GM21526 (cell line): ENCODE measurements at regions not wholly inside any gene's neighbourhood (a gene's known extent, or its start where the extent isn't known, plus 50 kb on each side); places are given as distances from the start of the nearest gene placed in this dataset.

ENCODE experiments used
- ATAC-seq: cut with Tn5 transposase; IDR thresholded peaks from one replicate; pipeline ENCODE4 v1.9.1; 2021; ENCODE audit warnings: moderate library complexity; ENCODE audit not compliant: unreplicated experiment, low FRiP score

DNA sequence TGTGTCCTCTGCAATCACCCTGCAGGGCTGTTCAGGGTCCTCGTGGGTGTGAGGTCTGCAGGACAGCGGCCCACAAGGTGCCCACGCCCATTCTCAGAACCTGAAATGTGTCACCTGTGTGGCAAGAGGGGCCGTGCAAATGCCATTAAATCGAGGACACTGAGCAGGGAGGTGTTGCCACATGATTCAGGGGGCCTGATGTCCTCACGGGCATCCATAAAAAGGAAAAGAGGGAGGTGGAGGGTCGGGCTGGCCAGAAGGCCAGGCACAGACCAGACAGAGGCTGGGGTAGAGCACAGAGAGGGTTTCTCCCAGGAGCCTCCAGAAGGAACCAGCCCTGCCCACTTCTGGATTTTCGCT lies 239.6 kb downstream of the ERMARD start:
- no peak for ATAC-seq

GRCh38 chr6:169990095-169991030 lies 238.9 kb downstream of the ERMARD start:
- ATAC-seq = peak; percentile 59

DNA sequence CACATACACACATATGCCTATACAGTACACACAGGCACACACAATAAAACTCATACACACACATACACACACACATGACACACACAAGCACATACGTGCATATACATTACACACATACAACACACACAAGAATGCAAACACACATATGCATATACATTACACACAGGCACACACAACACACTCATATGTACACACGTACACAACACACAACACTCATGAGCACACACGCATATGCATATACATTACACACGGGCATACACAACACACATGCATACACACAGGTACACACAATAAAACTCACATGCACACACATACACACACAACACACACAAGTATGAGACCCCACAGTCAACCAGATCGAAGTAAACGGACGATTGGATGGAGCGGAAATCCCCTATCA lies 238.2 kb downstream of the ERMARD start:
- ATAC-seq = peak; percentile 22

- no peak for ATAC-seq
Measured at GRCh38 chr6:169988769-169989550, 237.5 kb downstream of the ERMARD start.

GRCh38 chr6:169986848-169987498 lies 235.6 kb downstream of the ERMARD start:
- no peak for ATAC-seq

- ATAC-seq = no peak
Measured at GRCh38 chr6:169986171-169986847, 234.9 kb downstream of the ERMARD start.

DNA sequence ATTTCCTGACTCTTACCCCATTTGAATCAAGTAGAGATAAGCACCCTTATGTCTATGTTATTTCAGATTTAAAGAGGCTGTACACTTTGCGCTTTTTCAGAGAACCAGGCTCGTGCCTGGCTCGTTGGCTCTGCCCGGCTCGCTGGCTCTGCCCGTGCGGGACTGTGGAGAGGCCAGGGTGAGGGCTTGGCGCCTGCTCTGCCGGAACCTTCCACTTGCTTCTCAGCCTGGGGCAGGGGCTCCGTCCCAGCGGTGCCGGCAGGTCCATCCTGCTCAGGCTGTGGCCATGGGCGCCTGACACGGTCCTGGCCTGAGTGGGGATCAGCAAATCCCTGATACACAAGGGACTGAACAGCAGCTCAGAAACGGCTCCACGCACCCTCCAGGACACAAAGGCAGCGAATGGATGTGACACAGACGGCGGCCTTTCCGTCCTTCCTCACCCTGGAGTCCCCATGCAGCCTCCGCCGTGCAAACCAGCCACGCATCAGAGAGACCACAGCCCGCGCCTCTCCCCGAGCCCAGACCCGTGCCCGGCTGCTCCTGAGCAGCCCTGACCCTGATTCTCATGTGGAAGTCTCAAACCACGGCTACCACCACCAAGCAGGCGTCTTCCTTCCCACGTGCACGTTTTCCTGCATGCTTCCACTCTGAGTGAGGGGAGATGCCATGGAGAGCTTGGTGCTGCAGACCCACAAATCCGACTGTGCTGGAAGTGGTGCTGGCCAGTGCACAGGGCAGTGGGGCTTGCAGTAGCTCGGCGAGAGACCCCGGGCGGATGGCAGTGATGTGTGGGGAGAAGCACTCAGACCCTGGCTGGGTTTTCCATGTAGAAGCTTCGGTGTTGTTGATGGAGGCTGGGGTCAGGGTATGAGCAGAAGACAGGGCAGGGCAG lies 233.9 kb downstream of the ERMARD start:
- ATAC-seq = no peak

GRCh38 chr6:169984181-169985120 lies 233.0 kb downstream of the ERMARD start:
- ATAC-seq = no peak

- ATAC-seq = no peak
Measured at GRCh38 chr6:169983651-169984050, 232.2 kb downstream of the ERMARD start.

GRCh38 chr6:169982461-169983386 lies 231.3 kb downstream of the ERMARD start:
- no peak for ATAC-seq

DNA sequence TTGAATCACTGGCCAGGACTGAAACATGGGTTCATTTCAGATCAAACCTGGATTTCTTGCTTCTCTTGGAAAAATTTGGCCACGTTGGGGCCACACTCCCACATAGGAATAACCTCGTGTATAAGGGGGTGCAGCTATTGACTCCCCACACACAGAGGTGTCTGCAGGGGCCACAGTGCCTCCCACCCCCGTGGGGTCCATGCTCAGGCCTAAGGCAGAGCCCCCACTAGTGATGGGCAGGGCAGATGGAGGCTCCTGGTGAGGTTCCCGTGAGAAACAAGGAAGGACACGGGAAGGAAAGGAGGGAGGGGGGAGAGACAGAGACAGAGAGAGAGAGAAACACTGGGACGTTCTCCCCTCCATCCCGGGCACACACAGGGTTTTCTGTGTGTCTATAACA lies 230.5 kb downstream of the ERMARD start:
- no peak for ATAC-seq

DNA sequence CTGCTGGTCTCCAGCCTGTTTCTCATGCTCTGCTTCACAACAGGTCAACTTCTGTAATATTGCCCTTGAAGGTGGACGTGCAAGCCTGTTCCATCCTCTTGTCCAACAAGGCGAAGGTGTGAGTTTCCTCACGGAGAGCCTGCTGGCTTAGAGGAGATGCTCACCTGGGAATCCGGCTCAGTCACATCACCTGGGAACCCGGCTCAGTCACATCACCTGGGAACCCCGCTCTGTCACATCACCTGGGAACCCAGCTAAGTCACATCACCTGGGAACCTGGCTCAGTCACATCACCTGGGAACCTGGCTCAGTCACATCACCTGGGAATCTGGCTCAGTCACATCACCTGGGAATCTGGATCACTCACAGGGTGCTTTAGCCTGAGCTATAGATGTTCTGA lies 230.1 kb downstream of the ERMARD start:
- no peak for ATAC-seq

GRCh38 chr6:169980826-169981450 lies 229.5 kb downstream of the ERMARD start:
- ATAC-seq = no peak

DNA sequence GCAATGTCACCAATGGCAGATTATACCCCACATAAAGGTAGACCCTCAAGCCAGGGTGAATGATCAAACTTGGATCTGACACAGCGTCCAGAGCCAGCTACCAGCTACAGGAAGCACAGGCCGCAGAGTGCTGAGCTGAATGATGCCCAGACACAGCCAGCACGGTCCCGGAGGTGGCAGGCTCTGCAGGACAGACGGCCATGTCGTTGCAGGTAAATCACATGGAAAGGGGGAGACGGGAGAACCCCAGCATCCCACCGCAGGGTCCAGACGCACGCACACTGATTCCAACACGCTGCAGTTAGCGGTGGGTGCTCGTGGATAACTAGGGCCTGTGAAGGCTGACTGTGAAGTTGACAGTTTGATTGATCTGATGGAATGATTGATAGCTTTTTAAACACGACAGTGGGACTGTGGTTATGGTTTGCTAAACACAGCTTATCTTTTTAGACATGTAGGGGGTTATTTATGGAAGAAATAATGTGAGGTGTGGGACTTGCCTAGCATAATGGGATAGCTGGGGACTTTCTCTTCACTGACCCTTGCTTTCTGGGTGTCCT lies 228.5 kb downstream of the ERMARD start:
- ATAC-seq = no peak

- no peak for ATAC-seq
Measured at GRCh38 chr6:169978615-169979161, 227.3 kb downstream of the ERMARD start.

DNA sequence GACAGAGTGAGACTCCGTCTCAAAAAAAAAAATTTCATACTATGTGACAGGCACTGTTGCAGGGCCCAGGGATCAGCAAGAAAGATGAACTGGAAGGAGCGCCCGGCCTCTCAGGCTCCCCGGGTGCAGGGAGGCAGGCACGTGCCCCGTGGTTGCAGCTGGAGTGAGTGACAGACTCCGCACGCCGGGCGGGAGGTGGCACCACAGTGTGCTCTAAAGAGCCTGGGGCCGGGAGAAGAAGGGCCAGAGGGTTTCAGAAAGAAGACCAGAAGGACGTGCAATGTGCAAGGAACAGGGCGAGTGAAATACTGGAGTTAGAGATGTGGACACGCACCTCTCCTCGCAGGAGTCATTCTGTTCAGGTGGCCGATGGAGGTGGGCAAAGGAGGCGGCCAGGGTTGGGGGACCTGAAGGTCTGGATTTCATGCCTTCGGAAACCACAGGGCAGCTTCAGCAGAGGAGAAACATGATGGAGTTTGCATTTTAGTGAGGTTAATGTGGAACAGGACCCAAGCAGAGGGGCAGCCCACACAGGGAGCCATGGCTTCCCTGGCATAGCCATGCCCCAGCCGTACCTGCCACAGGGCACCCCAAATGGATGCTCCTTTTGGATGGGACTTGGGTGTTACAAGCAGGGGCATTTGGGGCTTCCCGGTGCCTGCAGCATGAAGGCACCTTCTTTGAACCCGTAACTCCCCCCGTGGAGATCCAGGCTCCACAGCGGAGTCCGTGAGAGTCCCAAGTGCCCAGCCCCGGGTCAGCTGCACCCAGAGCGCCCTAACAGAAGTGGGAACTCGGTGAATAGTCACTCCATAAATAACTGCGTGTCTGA lies 226.2 kb downstream of the ERMARD start:
- ATAC-seq = no peak
